Neural progenitor cell (in vitro differentiated cells): ENCODE measurements at regions not wholly inside any gene's neighbourhood (a gene's known extent, or its start where the extent isn't known, plus 50 kb on each side); places are given as distances from the start of the nearest gene placed in this dataset.

Source experiments
- DNase-seq: peaks from one replicate; pipeline ENCODE4 v3.0.0-alpha.2; 2016; ENCODE audit warnings: low spot score
- H2AFZ ChIP-seq: fragments of 200-600 bp; sonication (generic); replicated peaks from 2 replicates; pipeline ENCODE4 v1.6.1; 2016; ENCODE audit warnings: antibody characterized with exemption
- H3F3A ChIP-seq: fragments of 200-600 bp; sonication (generic); 2 replicates; pipeline ENCODE4 v1.6.1; 2016; ENCODE audit warnings: antibody characterized with exemption, low read depth
- H3K27ac ChIP-seq: fragments of 200-600 bp; sonication (generic); 2 replicates; pipeline ENCODE4 v1.5.1; 2016; ENCODE audit warnings: mild to moderate bottlenecking
- H3K27me3 ChIP-seq: fragments of 200-600 bp; sonication (generic); 2 replicates; pipeline ENCODE4 v1.6.1; 2016; ENCODE audit warnings: mild to moderate bottlenecking, moderate library complexity
- H3K36me3 ChIP-seq: fragments of 200-600 bp; sonication (generic); 2 replicates; pipeline ENCODE4 v1.5.1; 2016
- H3K4me1 ChIP-seq: fragments of 200-600 bp; sonication (generic); 2 replicates; pipeline ENCODE4 v1.6.1; 2016; ENCODE audit warnings: mixed run types
- H3K4me2 ChIP-seq: fragments of 200-600 bp; sonication (generic); 2 replicates; pipeline ENCODE4 v1.6.1; 2016
- H3K4me3 ChIP-seq: fragments of 200-600 bp; sonication (generic); 2 replicates; pipeline ENCODE4 v1.5.1; 2016
- H3K79me2 ChIP-seq: fragments of 200-600 bp; sonication (generic); 2 replicates; pipeline ENCODE4 v1.6.1; 2016; ENCODE audit warnings: low read depth
- H3K9ac ChIP-seq: fragments of 200-600 bp; sonication (generic); 2 replicates; pipeline ENCODE4 v1.6.1; 2016
- H3K9me3 ChIP-seq: fragments of 200-600 bp; sonication (generic); 2 replicates; pipeline ENCODE4 v1.5.1; 2016; ENCODE audit warnings: low read depth
- H4K20me1 ChIP-seq: fragments of 200-600 bp; sonication (generic); 2 replicates; pipeline ENCODE4 v1.6.1; 2016; ENCODE audit warnings: low read depth
- H3K27ac Mint-ChIP-seq: 3 replicates; pipeline ENCODE4 v1.8.0; 2021; ENCODE audit warnings: mixed read lengths
- H3K27me3 Mint-ChIP-seq: 2 replicates; pipeline ENCODE4 v1.8.0; 2022; ENCODE audit warnings: low read depth, mild to moderate bottlenecking, inconsistent platforms, moderate library complexity, mixed read lengths; ENCODE audit not compliant: insufficient read depth
- H3K36me3 Mint-ChIP-seq: 3 replicates; pipeline ENCODE4 v1.8.0; 2021; ENCODE audit warnings: mixed read lengths
- H3K4me1 Mint-ChIP-seq: 3 replicates; pipeline ENCODE4 v1.8.0; 2021; ENCODE audit warnings: mixed read lengths
- H3K4me3 Mint-ChIP-seq: 3 replicates; pipeline ENCODE4 v1.8.0; 2021; ENCODE audit warnings: mild to moderate bottlenecking, moderate library complexity, mixed read lengths
- H3K9me3 Mint-ChIP-seq: 3 replicates; pipeline ENCODE4 v1.8.0; 2020; ENCODE audit warnings: mixed read lengths
- CTCF ChIP-seq: fragments of 200-600 bp; sonication (generic); IDR thresholded peaks from 2 replicates; pipeline ENCODE4 v1.5.1; 2017; ENCODE audit warnings: antibody characterized with exemption, mild to moderate bottlenecking
- EZH2 ChIP-seq: fragments of 200-600 bp; sonication (generic); IDR thresholded peaks from 2 replicates; pipeline ENCODE4 v1.6.1; 2017; ENCODE audit warnings: antibody characterized with exemption, mild to moderate bottlenecking, moderate library complexity
- EZH2phosphoT487 ChIP-seq: fragments of 200-600 bp; sonication (generic); IDR thresholded peaks from 2 replicates; pipeline ENCODE4 v1.6.1; 2017; ENCODE audit warnings: antibody characterized with exemption

GRCh38 chr21:16013570-16013969 is 283.8 kb downstream of the USP25 start:
- Mint-ChIP-seq H3K27me3 (peaks cover 2% of the 10 kb centered on the region), H3K4me3 (no peak overlapping the region), H3K9me3 (peaks cover 13% of the 10 kb centered on the region), H3K4me1 (peaks cover 16% of the 10 kb centered on the region), H3K27ac (no peak overlapping the region), H3K36me3 (no peaks in the 10 kb centered on the region)
- no peaks in the 10 kb centered on the region for H3K4me1 ChIP-seq
- no peak overlapping the region for H3K4me2 ChIP-seq
- no peak overlapping the region for H3K27ac ChIP-seq
- TF ChIP-seq EZH2 (no peak), CTCF (no peak), EZH2phosphoT487 (no peak)
- H3K9ac ChIP-seq, result no peak overlapping the region
- H3F3A ChIP-seq, result no peaks in the 10 kb centered on the region
- H3K36me3 ChIP-seq, result no peaks in the 10 kb centered on the region
- no peaks in the 10 kb centered on the region for H3K9me3 ChIP-seq
- H3K4me3 ChIP-seq, result no peak overlapping the region
- H3K79me2 ChIP-seq, result no peaks in the 10 kb centered on the region
- no peak overlapping the region for H2AFZ ChIP-seq
- H3K27me3 ChIP-seq, result no peaks in the 10 kb centered on the region
- DNase-seq, result no peak
- no peaks in the 10 kb centered on the region for H4K20me1 ChIP-seq

- Mint-ChIP-seq H3K9me3 (peaks cover 3% of the 10 kb centered on the region), H3K4me1 (no peaks in the 10 kb centered on the region), H3K27ac (no peak overlapping the region), H3K36me3 (no peaks in the 10 kb centered on the region), H3K27me3 (peaks cover 2% of the 10 kb centered on the region), H3K4me3 (no peak overlapping the region)
- Histone ChIP-seq H2AFZ (no peak overlapping the region), H4K20me1 (no peaks in the 10 kb centered on the region), H3K36me3 (no peaks in the 10 kb centered on the region), H3K9me3 (no peaks in the 10 kb centered on the region), H3K9ac (no peak overlapping the region), H3K27ac (no peak overlapping the region), H3K4me2 (no peak overlapping the region), H3K4me1 (no peaks in the 10 kb centered on the region), H3K79me2 (no peaks in the 10 kb centered on the region), H3K27me3 (no peaks in the 10 kb centered on the region), H3F3A (no peaks in the 10 kb centered on the region), H3K4me3 (no peak overlapping the region)
- no peak for TF ChIP-seq CTCF
- no peak for TF ChIP-seq EZH2
- TF ChIP-seq EZH2phosphoT487, result no peak
- no peak for DNase-seq
Observed at GRCh38 chr21:16020878-16021277, 291.1 kb downstream of the USP25 start.

GRCh38 chr21:16022116-16022515 is 292.3 kb downstream of the USP25 start:
- Mint-ChIP-seq H3K4me1 (no peaks in the 10 kb centered on the region), H3K36me3 (no peaks in the 10 kb centered on the region), H3K9me3 (peaks cover 5% of the 10 kb centered on the region), H3K27me3 (peaks cover 2% of the 10 kb centered on the region), H3K4me3 (no peak overlapping the region), H3K27ac (no peak overlapping the region)
- TF ChIP-seq EZH2phosphoT487 (no peak), CTCF (no peak), EZH2 (no peak)
- no peak overlapping the region for H3K9ac ChIP-seq
- H3F3A ChIP-seq, result no peaks in the 10 kb centered on the region
- no peaks in the 10 kb centered on the region for H3K27me3 ChIP-seq
- H3K4me1 ChIP-seq, result no peaks in the 10 kb centered on the region
- H3K36me3 ChIP-seq, result no peaks in the 10 kb centered on the region
- H3K79me2 ChIP-seq, result no peaks in the 10 kb centered on the region
- no peaks in the 10 kb centered on the region for H3K9me3 ChIP-seq
- no peaks in the 10 kb centered on the region for H4K20me1 ChIP-seq
- no peak for DNase-seq
- H2AFZ ChIP-seq, result no peak overlapping the region
- H3K27ac ChIP-seq, result no peak overlapping the region
- H3K4me3 ChIP-seq, result no peak overlapping the region
- no peak overlapping the region for H3K4me2 ChIP-seq
